Neural cell (in vitro differentiated cells): ENCODE measurements at regions not wholly inside any gene's neighbourhood (a gene's known extent, or its start where the extent isn't known, plus 50 kb on each side); places are given as distances from the start of the nearest gene placed in this dataset.

Experiments used
- H2AFZ ChIP-seq: fragments of 200-600, 300-800 bp; sonication (generic), shearing (Covaris generic); 2 replicates; pipeline ENCODE4 v1.6.0; 2014; ENCODE audit warnings: low read depth, mild to moderate bottlenecking, antibody characterized with exemption, low read length, moderate library complexity
- H3F3A ChIP-seq: fragments of 200-600 bp; shearing (Covaris generic); 2 replicates; pipeline ENCODE4 v1.6.1; 2016; ENCODE audit warnings: mild to moderate bottlenecking, moderate library complexity, mixed read lengths, antibody characterized with exemption, low read length; ENCODE audit not compliant: insufficient read depth, poor library complexity, severe bottlenecking
- H3K27ac ChIP-seq: fragments of 200-600, 300-800 bp; sonication (generic), shearing (Covaris generic); 2 replicates; pipeline ENCODE4 v1.5.1; 2014; ENCODE audit warnings: mild to moderate bottlenecking, low read length, moderate library complexity
- H3K27me3 ChIP-seq: fragments of 300-800, 200-600 bp; sonication (generic), shearing (Covaris generic); 2 replicates; pipeline ENCODE4 v1.6.0; 2014; ENCODE audit warnings: mild to moderate bottlenecking, low read depth, low read length, moderate library complexity; ENCODE audit not compliant: insufficient read depth
- H3K36me3 ChIP-seq: fragments of 300-800, 200-600 bp; sonication (generic), shearing (Covaris generic); 2 replicates; pipeline ENCODE4 v1.5.1; 2014; ENCODE audit warnings: mild to moderate bottlenecking, antibody characterized with exemption, low read length, moderate library complexity; ENCODE audit not compliant: insufficient read depth
- H3K4me2 ChIP-seq: fragments of 300-800, 200-600 bp; sonication (generic), shearing (Covaris generic); 2 replicates; pipeline ENCODE4 v1.6.0; 2014; ENCODE audit warnings: mild to moderate bottlenecking, low read length
- H3K4me3 ChIP-seq: fragments of 300-800, 200-600 bp; sonication (generic), shearing (Covaris generic); 2 replicates; pipeline ENCODE4 v1.5.1; 2014; ENCODE audit warnings: mild to moderate bottlenecking, low read length, moderate library complexity
- H3K79me2 ChIP-seq: fragments of 200-600 bp; shearing (Covaris generic); replicated peaks from 2 replicates; pipeline ENCODE4 v1.6.0; 2014; ENCODE audit warnings: mild to moderate bottlenecking, low read length, moderate library complexity; ENCODE audit not compliant: insufficient read depth
- H3K9ac ChIP-seq: fragments of 300-800, 200-600 bp; sonication (generic), shearing (Covaris generic); 2 replicates; pipeline ENCODE4 v1.6.1; 2016; ENCODE audit warnings: mild to moderate bottlenecking, low read length, mixed read lengths
- H3K9me2 ChIP-seq: fragments of 200-600 bp; shearing (Covaris generic); 2 replicates; pipeline ENCODE4 v1.6.1; 2016; ENCODE audit warnings: mild to moderate bottlenecking, low read length, mixed read lengths; ENCODE audit not compliant: insufficient read depth
- H3K9me3 ChIP-seq: fragments of 200-600, 300-800 bp; sonication (generic), shearing (Covaris generic); 2 replicates; pipeline ENCODE4 v1.6.1; 2016; ENCODE audit warnings: mild to moderate bottlenecking, mixed run types, low read length, moderate library complexity, mixed read lengths
- H4K20me1 ChIP-seq: fragments of 200-600 bp; shearing (Covaris generic); 2 replicates; pipeline ENCODE4 v1.6.1; 2016; ENCODE audit warnings: mild to moderate bottlenecking, mixed run types; ENCODE audit not compliant: insufficient read depth
- EP300 ChIP-seq: fragments of 450-650 bp; conservative IDR thresholded peaks from 2 replicates; pipeline ENCODE4 v1.6.1; 2014; ENCODE audit warnings: antibody characterized with exemption, mild to moderate bottlenecking, moderate library complexity; ENCODE audit not compliant: poor library complexity, severe bottlenecking
- SMC3 ChIP-seq: fragments of 450-650 bp; conservative IDR thresholded peaks from 2 replicates; pipeline ENCODE4 v1.6.1; 2014; ENCODE audit warnings: antibody characterized with exemption, mild to moderate bottlenecking, moderate library complexity; ENCODE audit not compliant: poor library complexity
- TAF1 ChIP-seq: IDR thresholded peaks from 2 replicates; pipeline ENCODE4 v1.6.1; 2012; ENCODE audit warnings: low read depth
- TF ChIP-seq, protein P1 (sequence below): IDR thresholded peaks from 2 replicates; pipeline ENCODE4 v1.6.1; 2012; ENCODE audit warnings: borderline replicate concordance
- TF ChIP-seq, protein P2 (sequence below): fragments of 450-650 bp; IDR thresholded peaks from 2 replicates; pipeline ENCODE4 v1.5.1; 2014; ENCODE audit warnings: antibody characterized with exemption, mild to moderate bottlenecking, moderate library complexity; ENCODE audit not compliant: poor library complexity, severe bottlenecking

DNA sequence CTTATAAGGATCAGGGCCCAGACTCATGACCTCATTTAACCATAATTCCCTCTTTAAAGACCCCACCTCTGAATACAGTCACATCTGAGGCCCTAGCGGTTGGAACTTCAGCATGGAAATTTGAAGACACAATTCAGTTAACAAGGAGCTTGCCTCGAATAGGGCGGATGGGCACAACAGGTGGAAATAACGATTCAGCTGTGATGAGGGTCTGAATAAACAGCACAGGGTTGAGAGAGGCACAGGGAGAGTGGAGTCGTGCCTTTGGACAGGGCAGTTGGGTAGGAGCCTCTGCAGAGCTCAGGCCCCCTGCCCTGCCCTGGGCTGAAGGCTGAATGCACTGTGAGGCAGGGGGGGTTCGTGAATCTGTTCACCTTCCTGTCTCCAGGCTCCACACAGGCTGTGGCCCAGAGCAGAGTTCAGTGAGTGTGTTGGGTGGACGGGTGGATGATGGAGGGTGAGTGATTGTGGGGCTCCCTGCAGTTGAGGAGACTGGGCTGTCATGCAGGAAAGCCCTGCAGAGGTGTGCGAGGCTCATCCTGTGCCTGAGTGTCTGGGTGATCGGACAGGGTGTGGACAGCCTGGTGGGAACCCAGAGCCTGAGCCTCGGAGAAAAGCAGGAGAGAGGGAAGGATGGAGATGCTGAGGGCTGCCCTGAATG lies 243.1 kb downstream of the FOXD2 start:
- H3K36me3 ChIP-seq, result no peaks in the 10 kb centered on the region
- H3K4me2 ChIP-seq, result no peak overlapping the region
- H3F3A ChIP-seq, result no peaks in the 10 kb centered on the region
- no peak for TF ChIP-seq SMC3
- no peak for TF ChIP-seq EP300
- TF ChIP-seq, protein P1, sequence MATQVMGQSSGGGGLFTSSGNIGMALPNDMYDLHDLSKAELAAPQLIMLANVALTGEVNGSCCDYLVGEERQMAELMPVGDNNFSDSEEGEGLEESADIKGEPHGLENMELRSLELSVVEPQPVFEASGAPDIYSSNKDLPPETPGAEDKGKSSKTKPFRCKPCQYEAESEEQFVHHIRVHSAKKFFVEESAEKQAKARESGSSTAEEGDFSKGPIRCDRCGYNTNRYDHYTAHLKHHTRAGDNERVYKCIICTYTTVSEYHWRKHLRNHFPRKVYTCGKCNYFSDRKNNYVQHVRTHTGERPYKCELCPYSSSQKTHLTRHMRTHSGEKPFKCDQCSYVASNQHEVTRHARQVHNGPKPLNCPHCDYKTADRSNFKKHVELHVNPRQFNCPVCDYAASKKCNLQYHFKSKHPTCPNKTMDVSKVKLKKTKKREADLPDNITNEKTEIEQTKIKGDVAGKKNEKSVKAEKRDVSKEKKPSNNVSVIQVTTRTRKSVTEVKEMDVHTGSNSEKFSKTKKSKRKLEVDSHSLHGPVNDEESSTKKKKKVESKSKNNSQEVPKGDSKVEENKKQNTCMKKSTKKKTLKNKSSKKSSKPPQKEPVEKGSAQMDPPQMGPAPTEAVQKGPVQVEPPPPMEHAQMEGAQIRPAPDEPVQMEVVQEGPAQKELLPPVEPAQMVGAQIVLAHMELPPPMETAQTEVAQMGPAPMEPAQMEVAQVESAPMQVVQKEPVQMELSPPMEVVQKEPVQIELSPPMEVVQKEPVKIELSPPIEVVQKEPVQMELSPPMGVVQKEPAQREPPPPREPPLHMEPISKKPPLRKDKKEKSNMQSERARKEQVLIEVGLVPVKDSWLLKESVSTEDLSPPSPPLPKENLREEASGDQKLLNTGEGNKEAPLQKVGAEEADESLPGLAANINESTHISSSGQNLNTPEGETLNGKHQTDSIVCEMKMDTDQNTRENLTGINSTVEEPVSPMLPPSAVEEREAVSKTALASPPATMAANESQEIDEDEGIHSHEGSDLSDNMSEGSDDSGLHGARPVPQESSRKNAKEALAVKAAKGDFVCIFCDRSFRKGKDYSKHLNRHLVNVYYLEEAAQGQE, result no peak
- no peak for TF ChIP-seq TAF1
- no peaks in the 10 kb centered on the region for H3K9me3 ChIP-seq
- H3K4me3 ChIP-seq, result no peak overlapping the region
- H2AFZ ChIP-seq, result no peak overlapping the region
- H3K27me3 ChIP-seq, result no peaks in the 10 kb centered on the region
- H3K9ac ChIP-seq, result no peak overlapping the region
- no peak overlapping the region for H3K27ac ChIP-seq
- H3K79me2 ChIP-seq, result no peaks in the 10 kb centered on the region
- H4K20me1 ChIP-seq, result no peaks in the 10 kb centered on the region
- no peaks in the 10 kb centered on the region for H3K9me2 ChIP-seq

- Histone ChIP-seq H4K20me1 (no peaks in the 10 kb centered on the region), H3K4me3 (no peak overlapping the region)
Measured at GRCh38 chr1:47681735-47682134, 243.9 kb downstream of the FOXD2 start.

More at GRCh38 chr1:47681735-47682134, 243.9 kb downstream of the FOXD2 start:
- H3K9me3 ChIP-seq, result no peaks in the 10 kb centered on the region
- no peaks in the 10 kb centered on the region for H3F3A ChIP-seq
- H3K4me2 ChIP-seq, result no peak overlapping the region
- no peak overlapping the region for H2AFZ ChIP-seq
- H3K27me3 ChIP-seq, result no peaks in the 10 kb centered on the region
- no peaks in the 10 kb centered on the region for H3K79me2 ChIP-seq
- H3K9ac ChIP-seq, result no peak overlapping the region
- TF ChIP-seq, protein P2, sequence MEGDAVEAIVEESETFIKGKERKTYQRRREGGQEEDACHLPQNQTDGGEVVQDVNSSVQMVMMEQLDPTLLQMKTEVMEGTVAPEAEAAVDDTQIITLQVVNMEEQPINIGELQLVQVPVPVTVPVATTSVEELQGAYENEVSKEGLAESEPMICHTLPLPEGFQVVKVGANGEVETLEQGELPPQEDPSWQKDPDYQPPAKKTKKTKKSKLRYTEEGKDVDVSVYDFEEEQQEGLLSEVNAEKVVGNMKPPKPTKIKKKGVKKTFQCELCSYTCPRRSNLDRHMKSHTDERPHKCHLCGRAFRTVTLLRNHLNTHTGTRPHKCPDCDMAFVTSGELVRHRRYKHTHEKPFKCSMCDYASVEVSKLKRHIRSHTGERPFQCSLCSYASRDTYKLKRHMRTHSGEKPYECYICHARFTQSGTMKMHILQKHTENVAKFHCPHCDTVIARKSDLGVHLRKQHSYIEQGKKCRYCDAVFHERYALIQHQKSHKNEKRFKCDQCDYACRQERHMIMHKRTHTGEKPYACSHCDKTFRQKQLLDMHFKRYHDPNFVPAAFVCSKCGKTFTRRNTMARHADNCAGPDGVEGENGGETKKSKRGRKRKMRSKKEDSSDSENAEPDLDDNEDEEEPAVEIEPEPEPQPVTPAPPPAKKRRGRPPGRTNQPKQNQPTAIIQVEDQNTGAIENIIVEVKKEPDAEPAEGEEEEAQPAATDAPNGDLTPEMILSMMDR, result no peak
- TF ChIP-seq, protein P1, result no peak
- no peak for TF ChIP-seq TAF1
- no peak for TF ChIP-seq EP300
- no peaks in the 10 kb centered on the region for H3K36me3 ChIP-seq
- H3K27ac ChIP-seq, result no peak overlapping the region
- no peaks in the 10 kb centered on the region for H3K9me2 ChIP-seq
